Choroid plexus epithelial cell (primary cell): ENCODE measurements at regions not wholly inside any gene's neighbourhood (a gene's known extent, or its start where the extent isn't known, plus 50 kb on each side); places are given as distances from the start of the nearest gene placed in this dataset.

Experiments used
- DNase-seq: peaks from one replicate; pipeline ENCODE4 v3.0.0-alpha.2; 2010; ENCODE audit warnings: low read depth
- H3K4me3 ChIP-seq: 2 replicates; pipeline ENCODE4 v1.5.1; 2011; ENCODE audit warnings: low read depth, mild to moderate bottlenecking, control low read depth, low read length, moderate library complexity
- CTCF ChIP-seq: conservative IDR thresholded peaks from 2 replicates; pipeline ENCODE4 v1.5.1; 2011; ENCODE audit warnings: low read depth, mild to moderate bottlenecking, control low read depth, inconsistent platforms, low read length, moderate library complexity

- no peak for TF ChIP-seq CTCF
- peak; percentile 62 for DNase-seq
- no peak overlapping the region for H3K4me3 ChIP-seq
These were observed 190.6 kb upstream of the LNX1 start for GRCh38 chr4:53781629-53782457.

GRCh38 chr4:53780736-53781400 is 189.6 kb upstream of the LNX1 start:
- no peak for TF ChIP-seq CTCF
- DNase-seq: no peak
- H3K4me3 ChIP-seq: no peak overlapping the region

DNA sequence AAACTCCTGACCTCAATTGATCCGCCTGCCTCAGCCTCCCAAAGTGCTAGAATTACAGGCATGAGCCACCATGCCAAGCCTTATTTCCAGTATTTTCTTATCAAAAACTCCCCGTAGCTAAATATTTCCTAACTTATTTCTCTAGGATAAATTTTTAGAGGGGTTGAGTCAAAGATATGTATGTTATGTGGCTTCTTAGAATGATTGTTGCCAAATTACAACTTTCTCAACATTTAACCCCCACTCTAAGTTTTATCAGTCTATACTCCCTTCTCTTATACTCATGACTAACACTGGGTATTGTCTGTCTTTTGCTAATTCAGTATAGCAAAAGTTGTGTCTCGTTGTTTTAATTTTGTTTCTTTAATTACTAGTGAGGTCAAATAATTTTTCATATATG is 187.7 kb upstream of the LNX1 start:
- TF ChIP-seq CTCF: no peak
- peak; percentile 83 for DNase-seq
- no peak overlapping the region for H3K4me3 ChIP-seq

- no peak for TF ChIP-seq CTCF
- H3K4me3 ChIP-seq: no peak overlapping the region
- no peak for DNase-seq
These were observed 186.9 kb upstream of the LNX1 start for GRCh38 chr4:53778155-53778554.

- TF ChIP-seq CTCF: no peak
- no peak overlapping the region for H3K4me3 ChIP-seq
- peak; percentile 94 for DNase-seq
These were observed 186.1 kb upstream of the LNX1 start for GRCh38 chr4:53777244-53777984.

GRCh38 chr4:53776141-53776540 is 184.9 kb upstream of the LNX1 start:
- no peak for TF ChIP-seq CTCF
- DNase-seq: no peak
- H3K4me3 ChIP-seq: no peak overlapping the region
